SK-N-SH treated with all-trans-retinoic acid at 6 μM for 48 hours (cell line): ENCODE measurements at regions not wholly inside any gene's neighbourhood (a gene's known extent, or its start where the extent isn't known, plus 50 kb on each side); places are given as distances from the start of the nearest gene placed in this dataset.

ENCODE experiments used
- ATAC-seq: fragments of 200-7000 bp; cut with Tn5 transposase; 3 replicates; pipeline ENCODE4 v1.9.1; 2020; ENCODE audit warnings: mild to moderate bottlenecking, moderate library complexity
- ARNTL ChIP-seq: fragments of 450-650 bp; formaldehyde crosslinking; IDR thresholded peaks from 2 replicates; pipeline ENCODE4 v1.5.0; 2020; ENCODE audit warnings: low read depth, mild to moderate bottlenecking, moderate library complexity, borderline replicate concordance
- BACH2 ChIP-seq: fragments of 250-450 bp; sonication (Bioruptor Pico); IDR thresholded peaks from 2 replicates; pipeline ENCODE4 v1.9.0; 2021; ENCODE audit warnings: mild to moderate bottlenecking, borderline replicate concordance
- CREB5 ChIP-seq: fragments of 250-450 bp; sonication (Bioruptor Pico); IDR thresholded peaks from 2 replicates; pipeline ENCODE4 v1.5.1; 2020; ENCODE audit warnings: low read depth, mild to moderate bottlenecking, moderate library complexity
- CSDC2 ChIP-seq: fragments of 250-450 bp; sonication (Bioruptor Pico); IDR thresholded peaks from 2 replicates; pipeline ENCODE4 v1.5.0; 2020; ENCODE audit warnings: mild to moderate bottlenecking, moderate library complexity
- CSRNP3 ChIP-seq: fragments of 250-450 bp; sonication (Bioruptor Pico); IDR thresholded peaks from 2 replicates; pipeline ENCODE4 v1.5.1; 2021; ENCODE audit warnings: mild to moderate bottlenecking, moderate library complexity
- ESRRG ChIP-seq: fragments of 250-450 bp; sonication (Bioruptor Pico); IDR thresholded peaks from 2 replicates; pipeline ENCODE4 v1.6.1; 2021; ENCODE audit warnings: mild to moderate bottlenecking
- GLIS3 ChIP-seq: fragments of 250-450 bp; sonication (Bioruptor Pico); IDR thresholded peaks from 2 replicates; pipeline ENCODE4 v1.5.0; 2020; ENCODE audit warnings: mild to moderate bottlenecking, moderate library complexity
- ISL1 ChIP-seq: fragments of 250-450 bp; sonication (Bioruptor Pico); IDR thresholded peaks from 2 replicates; pipeline ENCODE4 v2.1.2; 2022; ENCODE audit warnings: mild to moderate bottlenecking, moderate library complexity
- OSR1 ChIP-seq: fragments of 250-450 bp; sonication (Bioruptor Pico); IDR thresholded peaks from 2 replicates; pipeline ENCODE4 v1.8.0; 2022; ENCODE audit warnings: moderate library complexity, mild to moderate bottlenecking, inconsistent platforms
- PATZ1 ChIP-seq: fragments of 250-450 bp; sonication (Bioruptor Pico); IDR thresholded peaks from 2 replicates; pipeline ENCODE4 v1.8.0; 2020; ENCODE audit warnings: mild to moderate bottlenecking, moderate library complexity, borderline replicate concordance
- POU6F1 ChIP-seq: fragments of 250-450 bp; sonication (Bioruptor Pico); IDR thresholded peaks from 2 replicates; pipeline ENCODE4 v1.8.0; 2021; ENCODE audit warnings: low read depth, mild to moderate bottlenecking, moderate library complexity, borderline replicate concordance
- PPARA ChIP-seq: fragments of 250-450 bp; sonication (Bioruptor Pico); IDR thresholded peaks from 2 replicates; pipeline ENCODE4 v1.5.0; 2020; ENCODE audit warnings: mild to moderate bottlenecking, borderline replicate concordance
- RARB ChIP-seq: fragments of 250-450 bp; sonication (Bioruptor Pico); IDR thresholded peaks from 2 replicates; pipeline ENCODE4 v1.8.0; 2021; ENCODE audit warnings: mild to moderate bottlenecking, moderate library complexity
- SNAI2 ChIP-seq: fragments of 250-450 bp; sonication (Bioruptor Pico); IDR thresholded peaks from 2 replicates; pipeline ENCODE4 v1.5.0; 2020; ENCODE audit warnings: mild to moderate bottlenecking, moderate library complexity
- TCF4 ChIP-seq: fragments of 250-450 bp; sonication (Bioruptor Pico); IDR thresholded peaks from 2 replicates; pipeline ENCODE4 v1.8.0; 2021; ENCODE audit warnings: mild to moderate bottlenecking, moderate library complexity, borderline replicate concordance
- TOX ChIP-seq: fragments of 250-450 bp; sonication (Bioruptor Pico); IDR thresholded peaks from 2 replicates; pipeline ENCODE4 v1.8.0; 2021; ENCODE audit warnings: mild to moderate bottlenecking, moderate library complexity, borderline replicate concordance
- TSHZ2 ChIP-seq: fragments of 250-450 bp; sonication (Bioruptor Pico); IDR thresholded peaks from 2 replicates; pipeline ENCODE4 v1.5.0; 2020; ENCODE audit warnings: mild to moderate bottlenecking, moderate library complexity
- ZC3H10 ChIP-seq: fragments of 250-450 bp; sonication (Bioruptor Pico); IDR thresholded peaks from 2 replicates; pipeline ENCODE4 v1.5.1; 2021; ENCODE audit warnings: mild to moderate bottlenecking, moderate library complexity
- ZFP3 ChIP-seq: fragments of 250-450 bp; sonication (Bioruptor Pico); IDR thresholded peaks from 2 replicates; pipeline ENCODE4 v1.5.0; 2020; ENCODE audit warnings: mild to moderate bottlenecking, moderate library complexity
- ZFP30 ChIP-seq: fragments of 450-650 bp; formaldehyde crosslinking; IDR thresholded peaks from 2 replicates; pipeline ENCODE4 v1.5.0; 2022; ENCODE audit warnings: mild to moderate bottlenecking, moderate library complexity
- ZNF565 ChIP-seq: fragments of 450-650 bp; formaldehyde crosslinking; conservative IDR thresholded peaks from 2 replicates; pipeline ENCODE4 v1.5.0; 2020; ENCODE audit warnings: low read depth, mild to moderate bottlenecking, moderate library complexity
- ZNF70 ChIP-seq: fragments of 450-650 bp; formaldehyde crosslinking; IDR thresholded peaks from 2 replicates; pipeline ENCODE4 v1.5.0; 2020; ENCODE audit warnings: mild to moderate bottlenecking, moderate library complexity
- ZNF8 ChIP-seq: fragments of 450-650 bp; formaldehyde crosslinking; IDR thresholded peaks from 2 replicates; pipeline ENCODE4 v1.5.0; 2020; ENCODE audit warnings: mild to moderate bottlenecking, moderate library complexity

- no peak; the same call in 2 of the 3 replicates for ATAC-seq
- TF ChIP-seq PPARA (CRISPR knock-in tag) (no peak), ISL1 (CRISPR knock-in tag) (no peak), TOX (CRISPR knock-in tag) (no peak), CSDC2 (peak; percentile 61; the same call in 1 of the 2 replicates), ZFP30 (CRISPR knock-in tag) (no peak), ZFP3 (CRISPR knock-in tag) (peak; percentile 59), ZC3H10 (CRISPR knock-in tag) (no peak), SNAI2 (CRISPR knock-in tag) (0 out of 2 replicates have a peak, but pooled peaks have one; percentile 19)
These were observed 185.2 kb downstream of the HGF start for GRCh38 chr7:81584667-81585066.

GRCh38 chr7:81583882-81584533, 185.8 kb downstream of the HGF start:
- peak; percentile 89 for ATAC-seq
- TF ChIP-seq ZC3H10 (CRISPR knock-in tag): peak; percentile 94
- peak; percentile 100 for TF ChIP-seq CREB5 (CRISPR knock-in tag)
- no peak for TF ChIP-seq ZNF70 (CRISPR knock-in tag)
- TF ChIP-seq OSR1 (CRISPR knock-in tag): no peak
- no peak for TF ChIP-seq ZFP30 (CRISPR knock-in tag)
- no peak for TF ChIP-seq PPARA (CRISPR knock-in tag)
- TF ChIP-seq ZNF8 (CRISPR knock-in tag): peak; percentile 49; the same call in 1 of the 2 replicates
- TF ChIP-seq GLIS3 (CRISPR knock-in tag): no peak; the same call in 1 of the 2 replicates
- no peak for TF ChIP-seq ARNTL (CRISPR knock-in tag)
- TF ChIP-seq ISL1 (CRISPR knock-in tag): peak; percentile 100
- peak; percentile 95 for TF ChIP-seq TSHZ2 (CRISPR knock-in tag)
- TF ChIP-seq CSDC2: peak; percentile 79; the same call in 1 of the 2 replicates
- TF ChIP-seq RARB: no peak
- TF ChIP-seq ESRRG (CRISPR knock-in tag): peak; percentile 93
- 0 out of 2 replicates have a peak, but pooled peaks have one; percentile 48 for TF ChIP-seq ZNF565 (CRISPR knock-in tag)
- no peak for TF ChIP-seq TOX (CRISPR knock-in tag)
- peak; percentile 52; the same call in 1 of the 2 replicates for TF ChIP-seq CSRNP3 (CRISPR knock-in tag)
- TF ChIP-seq BACH2: no peak
- peak; percentile 97 for TF ChIP-seq SNAI2 (CRISPR knock-in tag)
- peak; percentile 75 for TF ChIP-seq TCF4
- TF ChIP-seq ZFP3 (CRISPR knock-in tag): peak; percentile 70
- TF ChIP-seq PATZ1 (CRISPR knock-in tag): peak; percentile 91
- peak; percentile 97 for TF ChIP-seq POU6F1 (CRISPR knock-in tag)
